ENCODE measurements at regions not wholly inside any gene's neighbourhood (a gene's known extent, or its start where the extent isn't known, plus 50 kb on each side); places are given as distances from the start of the nearest gene placed in this dataset.

DNA sequence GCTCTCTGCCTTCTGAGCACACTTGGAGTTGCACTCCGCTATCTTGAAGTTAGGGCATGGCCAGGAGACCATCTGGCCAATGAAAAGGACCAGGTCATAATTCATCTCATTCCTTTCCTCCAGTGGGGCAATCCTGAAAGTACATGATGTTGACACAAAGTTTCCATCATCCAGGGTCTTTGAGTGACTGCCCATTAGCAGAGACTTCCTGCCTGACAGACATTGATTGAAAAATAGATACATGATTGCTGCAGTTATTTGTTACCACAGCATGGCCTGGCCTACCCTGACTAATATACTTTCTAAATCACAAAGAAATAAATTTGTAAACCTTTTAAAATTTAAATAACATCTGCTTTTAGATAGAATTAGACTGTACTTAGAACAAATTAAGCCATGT is 50.0 kb upstream of the SCG2 start:
- intact Hi-C loops (cut with micrococcal nuclease): no loop called here
- DNase-seq (no peak), ATAC-seq (no peak)
- H3K27me3 Mint-ChIP-seq: peaks cover 14% of the 10 kb centered on the region
- no peak overlapping the region for H3K4me3 Mint-ChIP-seq
- H3K9me3 Mint-ChIP-seq: no peaks in the 10 kb centered on the region
- H3K36me3 Mint-ChIP-seq (ENCODE audit: low read depth): no peaks in the 10 kb centered on the region
- no peak overlapping the region for H3K27ac Mint-ChIP-seq
- ChIA-PET CTCF (no interaction called here), POLR2A (no interaction called here)
- no peaks in the 10 kb centered on the region for H3K4me1 Mint-ChIP-seq (ENCODE audit: low read depth)
- TF ChIP-seq, protein P1, sequence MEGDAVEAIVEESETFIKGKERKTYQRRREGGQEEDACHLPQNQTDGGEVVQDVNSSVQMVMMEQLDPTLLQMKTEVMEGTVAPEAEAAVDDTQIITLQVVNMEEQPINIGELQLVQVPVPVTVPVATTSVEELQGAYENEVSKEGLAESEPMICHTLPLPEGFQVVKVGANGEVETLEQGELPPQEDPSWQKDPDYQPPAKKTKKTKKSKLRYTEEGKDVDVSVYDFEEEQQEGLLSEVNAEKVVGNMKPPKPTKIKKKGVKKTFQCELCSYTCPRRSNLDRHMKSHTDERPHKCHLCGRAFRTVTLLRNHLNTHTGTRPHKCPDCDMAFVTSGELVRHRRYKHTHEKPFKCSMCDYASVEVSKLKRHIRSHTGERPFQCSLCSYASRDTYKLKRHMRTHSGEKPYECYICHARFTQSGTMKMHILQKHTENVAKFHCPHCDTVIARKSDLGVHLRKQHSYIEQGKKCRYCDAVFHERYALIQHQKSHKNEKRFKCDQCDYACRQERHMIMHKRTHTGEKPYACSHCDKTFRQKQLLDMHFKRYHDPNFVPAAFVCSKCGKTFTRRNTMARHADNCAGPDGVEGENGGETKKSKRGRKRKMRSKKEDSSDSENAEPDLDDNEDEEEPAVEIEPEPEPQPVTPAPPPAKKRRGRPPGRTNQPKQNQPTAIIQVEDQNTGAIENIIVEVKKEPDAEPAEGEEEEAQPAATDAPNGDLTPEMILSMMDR (IDR thresholded peaks at IDR 0.05): no peak

Measured in activated CD8-positive, alpha-beta T cell treated with anti-CD3 and anti-CD28 coated beads for 36 hours (primary cell).